OCI-LY7 (cell line): ENCODE measurements at regions not wholly inside any gene's neighbourhood (a gene's known extent, or its start where the extent isn't known, plus 50 kb on each side); places are given as distances from the start of the nearest gene placed in this dataset.

Experiments
- EZH2phosphoT487 ChIP-seq: fragments of 200-600 bp; sonication (generic); IDR thresholded peaks from 2 replicates; pipeline ENCODE4 v1.6.1; 2018; ENCODE audit warnings: low read depth, borderline replicate concordance, mild to moderate bottlenecking, mixed run types, antibody characterized with exemption, low read length, moderate library complexity, mixed read lengths
- TF ChIP-seq, protein P1 (sequence below): fragments of 200-600 bp; sonication (generic); conservative IDR thresholded peaks from 2 replicates; pipeline ENCODE4 v1.5.1; 2014; ENCODE audit warnings: mild to moderate bottlenecking, antibody characterized with exemption, low read length, moderate library complexity, mixed read lengths

DNA sequence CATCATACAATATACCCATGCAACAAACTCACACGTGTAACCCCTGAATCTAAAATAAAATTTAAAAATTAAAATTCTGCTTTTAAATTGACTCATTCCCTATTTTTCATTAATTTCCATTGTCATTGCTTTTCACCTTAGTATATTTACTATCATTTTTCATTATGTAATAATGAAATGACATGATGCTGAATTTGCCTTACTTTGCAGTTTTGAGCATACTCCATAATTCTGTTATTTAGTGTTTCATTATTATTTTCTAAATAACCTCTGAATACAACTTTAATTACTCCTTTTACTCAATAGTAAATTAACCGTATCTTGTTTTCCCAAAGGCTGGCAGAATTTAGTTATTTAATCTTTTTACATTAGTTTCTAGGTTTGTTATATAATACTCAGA is 719.6 kb downstream of the DOK5 start:
- no peak for TF ChIP-seq EZH2phosphoT487
- TF ChIP-seq, protein P1, sequence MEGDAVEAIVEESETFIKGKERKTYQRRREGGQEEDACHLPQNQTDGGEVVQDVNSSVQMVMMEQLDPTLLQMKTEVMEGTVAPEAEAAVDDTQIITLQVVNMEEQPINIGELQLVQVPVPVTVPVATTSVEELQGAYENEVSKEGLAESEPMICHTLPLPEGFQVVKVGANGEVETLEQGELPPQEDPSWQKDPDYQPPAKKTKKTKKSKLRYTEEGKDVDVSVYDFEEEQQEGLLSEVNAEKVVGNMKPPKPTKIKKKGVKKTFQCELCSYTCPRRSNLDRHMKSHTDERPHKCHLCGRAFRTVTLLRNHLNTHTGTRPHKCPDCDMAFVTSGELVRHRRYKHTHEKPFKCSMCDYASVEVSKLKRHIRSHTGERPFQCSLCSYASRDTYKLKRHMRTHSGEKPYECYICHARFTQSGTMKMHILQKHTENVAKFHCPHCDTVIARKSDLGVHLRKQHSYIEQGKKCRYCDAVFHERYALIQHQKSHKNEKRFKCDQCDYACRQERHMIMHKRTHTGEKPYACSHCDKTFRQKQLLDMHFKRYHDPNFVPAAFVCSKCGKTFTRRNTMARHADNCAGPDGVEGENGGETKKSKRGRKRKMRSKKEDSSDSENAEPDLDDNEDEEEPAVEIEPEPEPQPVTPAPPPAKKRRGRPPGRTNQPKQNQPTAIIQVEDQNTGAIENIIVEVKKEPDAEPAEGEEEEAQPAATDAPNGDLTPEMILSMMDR = no peak
